ENCODE measurements at regions not wholly inside any gene's neighbourhood (a gene's known extent, or its start where the extent isn't known, plus 50 kb on each side); places are given as distances from the start of the nearest gene placed in this dataset.
A peak's percentile ranks its signal among the peaks of the same experiment; 100 is the strongest.

DNA sequence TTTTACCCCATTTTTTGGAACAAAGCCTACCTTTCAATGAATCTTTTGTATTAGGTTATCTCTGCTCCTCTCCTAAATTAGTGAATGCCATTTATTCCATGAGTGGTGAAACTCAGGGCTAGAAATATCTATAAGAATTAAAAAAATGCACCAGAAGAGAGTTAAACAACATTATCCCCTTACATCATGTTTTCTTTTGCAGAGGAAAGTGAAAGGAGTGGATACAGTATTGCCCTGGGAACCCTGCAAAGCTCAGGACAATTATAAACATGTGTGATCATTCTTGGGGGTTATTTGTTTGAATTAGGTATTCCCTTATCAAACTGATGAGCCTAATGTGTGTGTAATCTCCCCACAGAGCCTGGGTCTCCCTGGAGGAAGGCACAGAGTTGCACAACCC is 559.2 kb downstream of the RNF144A start:
- DNase-seq: no peak

DNA sequence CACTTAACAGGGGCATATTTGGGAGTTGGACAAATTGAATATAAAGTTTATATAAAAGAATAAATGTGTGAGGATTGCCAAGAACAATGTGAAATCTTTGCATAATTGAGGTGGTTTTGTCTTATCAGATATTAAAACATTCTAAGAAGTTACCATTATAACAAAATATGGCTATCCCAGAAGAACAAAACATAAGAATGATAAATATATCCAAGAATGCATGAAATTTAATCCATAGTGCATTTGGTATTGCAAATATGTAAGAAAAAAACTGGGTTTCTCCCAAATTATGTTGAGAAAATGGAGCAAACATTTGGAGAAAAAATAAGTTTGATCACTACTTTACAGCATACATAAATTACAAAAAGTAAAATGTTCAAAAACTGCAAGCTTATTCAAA is 562.4 kb downstream of the RNF144A start:
- DNase-seq: no peak

DNA sequence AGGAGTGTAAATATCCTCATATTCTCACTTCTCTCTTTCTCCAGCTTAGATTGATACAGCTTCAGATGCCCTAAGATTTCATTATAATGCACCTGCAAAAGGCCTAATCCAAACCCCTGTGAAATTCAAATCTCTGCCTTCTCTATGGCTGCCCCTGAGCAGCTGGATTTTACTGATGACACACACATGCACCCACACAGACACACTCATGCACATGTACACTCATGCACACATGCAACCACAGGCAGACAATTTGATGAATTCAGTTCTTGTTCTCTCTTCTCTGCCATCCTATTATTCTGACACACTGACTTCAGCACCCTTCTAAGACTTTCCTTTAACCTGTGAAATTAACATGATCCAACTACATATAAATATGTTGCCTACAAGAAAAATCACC is 563.2 kb downstream of the RNF144A start:
- DNase-seq: no peak

DNA sequence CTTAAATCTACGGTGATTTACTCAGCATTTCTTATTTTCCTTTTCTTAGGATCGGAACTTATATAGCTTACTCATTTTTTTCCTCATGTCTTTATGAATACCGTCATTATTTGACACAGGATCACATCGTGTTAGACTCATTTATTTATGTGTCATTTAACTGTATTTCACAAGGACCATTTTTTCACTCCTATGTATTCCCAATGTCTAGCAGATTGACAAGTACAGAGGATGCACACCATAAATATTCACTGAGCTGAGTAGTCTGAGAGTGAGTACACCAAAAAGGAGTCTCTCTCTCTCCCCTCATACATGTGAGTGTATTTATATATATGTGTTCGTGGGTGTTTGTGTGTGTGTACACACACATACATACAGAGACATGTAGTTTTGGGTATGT is 573.5 kb downstream of the RNF144A start:
- DNase-seq: no peak

DNA sequence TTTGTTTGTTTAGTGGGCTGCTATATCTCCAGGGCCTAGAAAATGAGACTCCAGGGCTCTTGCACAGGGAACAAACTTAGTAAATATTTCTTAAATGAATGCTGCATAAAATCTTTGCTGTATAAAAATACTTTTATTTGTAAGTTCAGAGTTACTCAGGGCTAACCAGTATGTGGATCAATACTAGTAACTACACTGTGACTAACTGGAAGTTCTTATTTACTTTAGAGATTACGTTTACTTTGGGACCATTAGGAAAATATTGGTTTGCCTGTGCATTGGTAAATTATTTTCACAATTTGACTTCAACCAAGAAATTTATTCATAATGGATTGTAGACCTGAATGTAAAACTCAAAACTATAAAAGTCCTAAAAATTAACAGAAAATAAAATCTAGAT is 575.5 kb downstream of the RNF144A start:
- DNase-seq: no peak

DNA sequence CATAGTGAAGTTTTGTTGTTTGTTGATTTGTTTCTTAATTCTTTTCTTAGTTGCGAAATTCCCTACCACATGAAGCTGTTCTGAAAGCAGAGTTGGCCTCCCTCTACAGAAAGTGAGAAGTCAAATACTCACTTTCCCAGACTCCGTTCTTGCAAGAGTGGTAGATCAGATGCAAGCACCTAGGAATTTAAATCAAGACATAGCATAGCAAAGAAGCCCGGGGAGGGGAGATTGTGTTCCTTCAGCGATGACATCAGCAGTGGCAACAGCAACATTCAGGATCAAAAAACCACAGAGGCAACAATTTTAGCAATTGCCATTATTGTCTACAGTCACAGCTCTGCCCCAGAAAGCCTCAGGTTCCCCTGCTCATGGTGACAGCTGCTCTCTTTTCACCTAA is 580.0 kb downstream of the RNF144A start:
- no peak for DNase-seq

DNA sequence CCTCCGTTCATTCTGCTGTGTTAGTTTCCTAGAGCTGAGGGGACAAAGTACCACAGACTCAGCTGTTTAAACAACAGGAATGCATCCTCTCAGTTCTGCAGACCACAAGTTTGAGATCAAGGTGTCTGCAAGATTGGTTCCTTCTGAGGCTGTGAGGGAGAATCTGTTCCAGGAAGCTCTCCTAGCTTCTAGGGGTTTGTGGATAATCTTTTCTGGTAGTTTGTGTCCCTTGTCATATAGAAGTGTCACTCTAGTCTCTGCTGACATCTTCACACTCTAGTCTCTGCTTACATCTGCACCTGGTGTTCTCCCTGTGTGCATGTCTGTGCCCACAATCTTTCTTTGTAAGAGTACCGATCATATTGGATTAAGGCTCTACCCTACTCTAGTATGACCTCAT is 581.8 kb downstream of the RNF144A start:
- no peak for DNase-seq

DNA sequence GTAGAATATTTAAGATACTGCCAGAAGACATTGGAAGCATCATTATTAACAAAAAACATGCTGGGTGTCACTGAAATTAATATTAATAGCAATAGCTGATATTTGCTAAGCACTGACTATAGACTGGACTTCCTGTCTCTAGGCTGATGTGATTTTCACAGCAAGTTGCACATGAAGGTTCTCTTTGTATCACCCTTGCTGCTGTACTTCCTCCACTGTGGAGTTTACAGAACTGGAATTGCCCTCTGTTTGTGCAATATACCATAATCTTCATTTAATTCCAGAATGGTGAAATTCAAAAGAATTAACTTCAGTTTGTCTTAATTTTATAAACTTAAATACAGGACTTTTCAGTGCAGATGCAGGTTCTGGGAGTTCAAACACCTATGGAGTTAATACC is 585.1 kb downstream of the RNF144A start:
- no peak for DNase-seq

DNA sequence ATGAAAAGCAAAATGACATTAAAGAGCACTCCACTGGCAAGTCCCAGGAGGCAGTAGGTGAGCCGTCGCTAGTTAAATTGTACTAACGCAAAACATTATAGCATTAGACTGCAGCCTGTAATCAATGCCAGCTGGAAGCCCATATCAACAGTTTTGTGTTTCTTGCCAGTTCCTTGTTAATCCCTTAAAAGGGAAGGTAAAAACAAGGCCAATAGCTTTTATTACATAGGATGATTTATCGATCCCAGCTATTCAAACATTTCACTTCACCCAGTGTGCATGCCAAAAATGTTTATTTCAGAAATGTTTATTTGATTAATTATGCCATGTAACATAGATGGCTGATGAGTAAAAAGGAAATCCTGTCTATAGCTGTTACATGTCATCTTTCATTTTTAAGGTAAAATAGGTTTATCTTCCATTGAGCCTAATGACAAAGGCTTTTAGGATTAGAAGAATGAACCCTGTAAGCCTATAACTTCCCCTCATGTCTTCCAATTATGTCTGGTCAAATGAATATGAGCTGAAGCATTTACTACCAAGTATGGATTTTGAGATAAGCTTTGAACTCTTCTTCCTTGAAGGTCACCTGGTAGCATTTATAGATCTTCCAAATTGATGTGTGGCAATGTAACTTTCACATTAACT is 591.2 kb downstream of the RNF144A start:
- no peak for DNase-seq

DNA sequence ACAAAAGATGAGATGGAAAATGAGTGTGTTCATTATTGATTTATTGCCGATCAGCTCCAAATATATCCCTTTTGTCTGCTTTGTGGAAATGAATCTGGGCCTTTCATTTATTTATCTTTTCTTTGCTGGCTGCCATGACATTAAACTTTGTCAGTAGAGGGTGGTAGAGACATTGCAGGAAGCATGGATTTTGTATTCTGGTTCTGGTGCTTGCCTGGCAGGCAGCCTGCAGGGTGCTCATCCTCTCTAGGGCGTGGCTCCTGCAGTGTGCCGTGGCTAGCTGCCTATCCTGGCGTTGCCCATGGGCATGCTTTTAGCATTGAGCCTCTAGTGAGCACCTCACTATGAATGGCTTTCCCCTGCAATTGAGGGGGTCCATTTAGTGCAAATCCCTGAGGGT is 593.1 kb downstream of the RNF144A start:
- DNase-seq: no peak

DNA sequence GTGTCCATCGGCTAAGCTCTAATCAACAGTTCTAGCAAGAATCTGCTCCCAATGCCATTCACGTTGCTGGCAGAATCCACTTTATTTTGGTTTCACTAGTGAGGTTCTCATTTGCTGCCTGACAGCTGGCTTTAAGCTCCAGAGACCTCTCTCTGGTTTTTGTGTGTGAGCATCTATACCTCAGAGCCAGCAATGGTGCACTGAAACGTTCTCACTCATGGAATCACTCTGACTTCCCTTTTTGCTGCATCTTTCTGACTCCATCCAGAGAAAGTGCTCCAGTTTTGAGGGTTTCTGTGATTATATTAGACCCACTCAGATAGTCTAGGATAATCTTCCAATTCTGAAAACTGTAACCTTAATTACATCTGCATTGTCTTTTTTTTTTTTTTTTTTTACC is 596.6 kb downstream of the RNF144A start:
- DNase-seq: no peak

DNA sequence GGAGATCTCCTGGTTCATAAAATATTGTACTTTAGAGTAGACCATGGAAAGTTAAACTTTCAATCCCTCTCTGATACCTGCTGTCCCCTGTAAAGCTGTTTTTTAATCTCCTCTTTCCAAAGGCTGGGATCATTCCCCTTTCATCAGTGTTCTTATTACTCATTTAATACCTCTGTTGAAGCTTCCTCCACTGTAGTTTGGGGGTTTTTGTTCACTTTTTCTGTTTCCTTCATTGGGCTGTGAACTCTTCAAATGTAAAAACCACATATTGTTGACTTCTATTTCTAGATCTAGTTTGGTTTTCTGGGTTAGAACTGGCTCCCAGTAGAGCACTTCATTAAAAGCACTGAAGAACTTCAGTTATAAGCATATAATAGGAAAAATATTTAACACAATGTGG is 598.1 kb downstream of the RNF144A start:
- DNase-seq: no peak

DNA sequence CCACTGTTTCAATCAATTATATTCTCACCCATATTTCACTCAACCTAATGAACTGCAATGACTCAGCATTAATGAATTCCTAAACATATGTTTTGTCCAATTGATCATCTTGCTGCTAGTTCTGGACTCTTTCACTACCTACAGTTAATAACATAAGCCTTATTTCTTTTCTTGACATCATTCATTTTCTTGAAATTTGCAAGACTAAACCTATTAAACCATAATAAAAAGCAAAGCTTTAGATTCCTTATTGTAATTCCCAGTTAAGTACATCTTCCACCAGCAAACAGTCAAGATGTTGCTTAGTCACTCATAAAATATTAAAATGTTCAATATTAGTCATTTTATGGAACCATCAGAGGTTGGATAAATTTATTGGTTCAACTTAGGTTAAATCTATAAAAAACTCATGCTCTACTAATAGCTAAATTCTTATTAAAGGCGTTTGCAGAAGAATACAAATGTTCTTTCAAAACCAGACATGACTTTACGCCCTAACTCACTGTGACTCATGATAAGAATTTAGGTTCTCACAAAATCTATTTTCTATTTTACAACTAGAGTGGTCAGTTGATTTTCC is 599.4 kb downstream of the RNF144A start:
- DNase-seq: no peak

DNA sequence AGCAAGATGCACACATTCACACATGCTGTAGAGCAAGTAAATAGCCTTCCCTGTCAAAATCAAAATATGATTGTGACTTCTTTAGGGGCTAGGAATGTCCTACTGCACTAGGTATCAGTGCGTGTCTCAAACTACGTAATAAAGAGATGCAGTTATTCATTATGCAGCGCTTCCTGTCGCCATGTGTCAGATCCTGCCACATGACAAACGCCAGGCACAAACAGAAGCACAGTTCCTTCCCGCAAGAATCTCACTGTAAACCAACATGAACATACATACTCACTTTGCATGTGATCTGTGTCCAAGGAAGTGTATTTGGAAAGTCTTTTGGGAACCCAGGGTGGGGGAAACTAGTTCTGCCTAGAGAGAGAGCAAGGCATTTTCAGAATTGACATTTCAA is 599.9 kb downstream of the RNF144A start:
- DNase-seq: peak; percentile 68

DNA sequence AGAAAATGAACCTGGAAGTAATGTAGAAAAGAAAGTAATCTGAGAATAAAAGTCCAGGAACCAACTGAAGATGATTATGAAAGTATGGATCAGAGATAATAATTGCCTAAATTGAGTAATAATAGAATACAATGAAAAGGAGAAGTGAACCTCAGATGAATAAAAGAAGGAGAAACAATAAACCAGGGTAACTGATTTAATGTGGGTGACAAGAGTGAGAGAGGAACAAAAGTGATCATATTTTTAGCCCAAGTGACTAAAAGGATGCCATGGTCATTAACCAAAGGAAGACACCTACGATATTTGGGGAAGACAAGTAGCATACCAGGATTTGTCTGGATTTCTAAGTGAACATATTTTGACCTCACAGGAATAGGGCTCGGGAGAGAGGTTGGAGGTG is 600.6 kb downstream of the RNF144A start:
- DNase-seq: no peak

DNA sequence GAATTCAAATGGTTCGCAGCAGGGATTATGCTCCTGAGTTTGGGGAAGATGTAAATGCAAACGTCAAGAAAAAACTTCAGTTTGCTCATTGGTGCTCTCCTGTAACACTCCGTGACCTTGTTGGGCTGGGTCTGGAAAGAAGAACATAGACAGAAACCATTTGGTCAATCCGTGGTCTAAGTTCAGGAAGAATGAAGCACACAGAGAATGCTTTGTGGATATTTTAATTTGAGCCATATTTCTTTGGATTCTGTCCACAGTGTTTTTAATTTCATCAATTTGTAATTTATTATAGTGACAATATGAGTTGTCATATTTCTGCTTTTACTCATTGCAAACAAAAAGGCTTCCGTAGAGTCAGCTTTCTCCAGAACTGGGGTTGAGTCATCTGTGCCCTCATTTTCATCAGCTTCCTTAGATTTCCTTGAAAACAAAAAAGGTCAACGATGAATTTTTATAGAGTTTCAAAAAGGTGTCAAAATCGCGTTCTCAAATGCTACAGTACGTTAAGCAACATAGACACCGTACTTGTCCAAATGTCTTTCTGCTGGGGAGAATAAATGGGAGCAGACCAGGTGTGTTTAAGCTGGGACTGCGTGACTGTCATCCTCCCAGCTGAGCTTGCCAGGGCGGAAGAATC is 606.4 kb downstream of the RNF144A start:
- DNase-seq: no peak

DNA sequence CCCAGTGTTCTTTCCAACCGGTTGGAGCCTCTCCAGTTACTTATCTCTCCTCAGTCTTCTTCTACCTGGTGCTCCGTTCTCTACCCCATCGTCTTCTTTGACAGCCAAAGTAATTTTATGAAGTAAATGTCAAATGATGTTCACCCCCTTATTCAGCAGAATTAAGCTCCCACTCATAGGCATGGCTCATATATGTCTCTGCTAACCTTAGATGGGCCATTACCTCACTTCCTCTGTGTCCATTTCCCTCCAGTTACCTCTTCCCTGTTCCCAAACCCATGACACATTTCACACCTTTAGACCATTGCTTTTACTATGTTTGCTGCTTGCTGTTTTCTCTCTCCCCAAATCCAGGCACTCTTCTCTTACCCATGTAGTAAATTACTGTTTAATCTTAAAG is 607.0 kb downstream of the RNF144A start:
- DNase-seq: no peak

DNA sequence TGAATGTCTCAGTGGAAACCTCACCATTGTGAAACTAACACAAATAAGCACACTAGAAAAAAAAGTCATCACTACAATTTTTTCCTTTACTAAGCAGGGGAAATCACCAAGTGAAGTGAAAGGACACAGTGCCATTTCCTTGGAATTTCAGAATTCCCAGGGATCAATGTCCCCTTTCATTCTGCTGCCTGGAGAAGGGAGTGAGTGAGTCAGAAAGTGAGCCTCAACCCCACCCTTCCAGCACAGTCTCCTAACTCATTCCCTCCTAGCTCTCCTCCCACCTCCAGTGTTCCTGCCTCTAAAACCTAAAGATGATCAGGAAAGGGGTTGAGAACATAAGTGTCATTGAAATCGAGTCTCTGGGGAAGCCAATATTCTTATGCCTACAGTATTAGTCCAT is 608.5 kb downstream of the RNF144A start:
- no peak for DNase-seq

DNA sequence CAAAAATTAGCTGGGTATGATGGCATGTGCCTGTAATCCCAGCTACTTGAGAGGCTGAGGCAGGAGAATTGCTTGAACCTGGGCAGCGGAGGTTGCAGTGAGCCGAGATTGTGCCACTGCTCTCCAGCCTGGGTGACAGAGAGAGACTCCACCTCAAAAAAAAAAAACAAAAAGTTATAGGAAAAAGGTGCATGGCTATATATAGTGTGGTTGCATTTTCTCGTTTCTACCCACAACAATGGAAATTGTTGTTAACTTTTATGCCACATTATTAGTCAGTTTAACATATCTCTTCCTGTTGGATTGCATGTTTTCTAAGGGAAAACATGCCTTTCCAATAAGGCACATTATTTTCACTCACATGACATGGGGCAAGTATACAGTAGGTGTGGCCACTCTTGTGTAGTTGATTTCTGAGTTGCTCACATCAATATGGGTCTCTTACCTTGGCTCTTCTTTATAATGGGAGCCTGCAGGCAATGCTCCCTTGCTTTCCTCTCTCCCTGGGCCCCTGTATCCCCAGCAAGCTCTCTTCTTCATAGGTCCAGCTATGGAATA is 610.0 kb downstream of the RNF144A start:
- DNase-seq: no peak

DNA sequence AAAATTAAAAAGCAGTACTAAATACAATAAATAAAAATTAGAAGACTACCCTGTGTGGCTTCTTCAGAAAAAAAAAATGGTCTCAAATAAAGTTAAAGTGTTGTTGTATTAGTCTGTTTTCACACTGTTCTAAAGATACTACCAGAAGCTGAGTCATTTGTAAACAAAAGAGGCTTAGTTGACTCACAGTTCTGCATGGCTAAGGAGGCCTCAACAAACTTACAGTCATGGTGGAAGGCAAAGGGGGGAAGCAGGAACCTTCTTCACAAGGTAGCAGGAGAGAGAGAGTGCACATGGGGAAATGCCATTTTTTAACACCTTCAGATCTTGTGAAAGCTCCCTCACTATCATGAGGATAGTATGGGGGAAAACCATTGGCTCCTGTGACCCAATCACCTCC is 612.8 kb downstream of the RNF144A start:
- no peak for DNase-seq

DNA sequence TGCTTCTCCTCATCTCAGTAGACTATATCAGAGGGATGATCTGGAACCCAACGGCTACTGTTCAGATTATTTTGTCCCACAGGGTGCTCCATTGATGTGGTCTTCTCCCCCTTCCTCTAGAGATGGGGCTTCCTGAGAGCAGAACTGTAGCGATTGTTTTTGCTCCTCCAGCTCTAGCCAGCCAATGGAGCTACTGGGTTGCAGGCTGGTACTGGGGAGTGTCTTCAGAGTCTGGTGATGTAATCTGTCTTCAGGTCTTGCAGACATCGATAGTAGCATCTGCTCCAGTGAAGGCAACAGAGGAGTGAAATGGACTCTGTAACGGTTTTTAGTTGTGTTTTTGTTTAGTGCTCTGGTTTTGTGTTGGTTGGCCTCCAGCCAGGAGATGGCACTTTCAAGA is 621.9 kb downstream of the RNF144A start:
- DNase-seq: no peak

DNA sequence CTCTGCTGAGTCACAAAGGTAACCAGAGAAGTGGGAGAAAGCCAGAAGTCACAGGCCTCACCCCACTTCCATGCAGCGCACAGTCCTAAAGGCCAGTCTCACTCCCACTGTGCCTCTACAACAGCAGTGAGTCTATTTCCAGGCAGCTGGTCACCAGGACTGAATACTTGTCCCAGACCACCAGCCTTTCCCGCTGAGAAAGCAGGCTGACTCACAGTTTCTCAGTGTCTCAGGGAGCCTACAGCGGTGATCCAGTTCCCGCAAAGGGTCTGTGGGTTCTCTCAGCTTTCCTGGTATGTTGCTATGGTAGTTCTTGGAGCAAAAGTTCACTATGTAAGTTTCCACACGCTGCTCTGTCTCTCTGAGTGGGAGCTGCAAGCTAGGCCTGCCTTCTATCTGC is 622.5 kb downstream of the RNF144A start:
- no peak for DNase-seq

DNA sequence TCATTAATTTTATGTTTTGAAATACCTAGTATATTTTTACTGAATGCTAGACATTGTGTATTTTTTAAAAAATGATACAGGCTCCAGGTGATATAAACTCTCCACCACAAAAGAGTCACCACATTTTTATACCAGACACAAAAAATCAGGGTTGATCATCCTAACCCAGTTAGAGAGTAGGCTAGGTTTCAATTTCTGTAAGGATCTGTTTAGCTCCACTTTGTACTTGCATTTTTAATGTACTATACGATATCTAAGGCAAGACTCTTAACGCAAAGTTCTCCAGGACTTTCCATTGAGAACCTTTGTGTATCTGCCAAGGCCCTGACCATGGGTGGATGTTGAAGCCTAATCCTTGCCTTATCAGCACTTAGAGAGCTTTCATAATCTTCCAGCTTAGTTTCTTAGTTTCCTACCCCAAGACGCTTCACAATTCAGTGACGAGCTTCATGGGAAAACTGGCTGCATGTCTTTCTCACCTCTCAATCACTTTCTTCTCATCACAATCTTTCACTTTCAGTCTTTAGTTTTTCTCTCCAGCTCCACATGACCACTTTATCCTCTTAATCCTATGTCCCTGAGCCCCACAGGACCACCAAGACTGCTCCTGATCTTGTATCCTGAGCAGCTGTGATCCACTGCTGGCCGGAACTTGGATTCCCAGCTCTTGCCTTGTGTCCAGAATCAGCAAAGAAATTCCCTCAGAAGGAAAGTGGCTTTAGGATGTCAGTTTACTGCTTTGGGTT is 635.8 kb downstream of the RNF144A start:
- no peak for DNase-seq

DNA sequence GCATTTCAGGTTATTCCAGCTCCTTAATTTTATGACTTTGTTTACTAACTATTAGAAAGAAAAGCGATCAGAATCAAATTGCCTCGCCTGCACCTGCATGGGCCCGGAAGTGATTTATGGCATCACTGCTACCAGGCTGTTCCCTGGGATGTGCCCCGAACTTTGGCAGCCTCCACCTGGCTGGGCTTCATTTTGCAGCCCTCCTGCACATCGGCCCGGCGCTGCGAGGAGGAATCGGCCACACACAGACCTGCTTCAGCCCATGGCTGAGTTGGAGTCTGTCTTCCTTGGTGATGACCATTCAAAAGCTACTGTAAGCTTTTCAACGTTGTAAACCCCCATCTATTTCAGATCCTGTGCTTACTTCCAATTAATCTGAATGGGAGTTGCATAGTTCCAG is 638.0 kb downstream of the RNF144A start:
- no peak for DNase-seq
